SU-DHL-6 (cell line): ENCODE measurements at regions not wholly inside any gene's neighbourhood (a gene's known extent, or its start where the extent isn't known, plus 50 kb on each side); places are given as distances from the start of the nearest gene placed in this dataset.

Source experiments
- EZH2phosphoT487 ChIP-seq: fragments of 200-600 bp; sonication (generic), shearing (Covaris generic); conservative IDR thresholded peaks from 2 replicates; pipeline ENCODE4 v1.6.1; 2018; ENCODE audit warnings: mild to moderate bottlenecking, antibody characterized with exemption, low read length, moderate library complexity, mixed read lengths
- TF ChIP-seq, protein P1 (sequence below): fragments of 200-600 bp; sonication (generic); IDR thresholded peaks from one replicate; pipeline ENCODE4 v1.5.1; 2017; ENCODE audit warnings: antibody characterized with exemption, mild to moderate bottlenecking, low read length, moderate library complexity; ENCODE audit not compliant: insufficient read depth, poor library complexity, severe bottlenecking

DNA sequence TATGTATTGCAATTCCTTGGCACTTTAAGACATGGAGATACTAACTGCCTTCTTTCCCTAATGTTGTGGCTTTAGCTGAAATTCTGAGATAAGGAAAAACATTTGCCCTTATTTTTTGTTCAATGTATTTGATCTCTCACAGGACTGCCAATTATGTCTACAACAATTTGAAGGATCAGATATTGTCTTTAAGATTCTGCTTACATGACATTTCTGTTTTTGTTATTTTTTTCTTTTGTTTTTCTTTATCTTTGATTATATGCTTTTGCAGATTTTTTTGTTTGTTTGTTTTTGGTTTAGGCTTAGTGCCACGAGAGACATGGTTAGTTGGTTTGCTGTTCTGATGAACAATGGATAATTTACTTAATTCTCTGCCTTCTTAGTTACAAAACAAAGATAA lies 303.3 kb downstream of the TECRL start:
- TF ChIP-seq, protein P1, sequence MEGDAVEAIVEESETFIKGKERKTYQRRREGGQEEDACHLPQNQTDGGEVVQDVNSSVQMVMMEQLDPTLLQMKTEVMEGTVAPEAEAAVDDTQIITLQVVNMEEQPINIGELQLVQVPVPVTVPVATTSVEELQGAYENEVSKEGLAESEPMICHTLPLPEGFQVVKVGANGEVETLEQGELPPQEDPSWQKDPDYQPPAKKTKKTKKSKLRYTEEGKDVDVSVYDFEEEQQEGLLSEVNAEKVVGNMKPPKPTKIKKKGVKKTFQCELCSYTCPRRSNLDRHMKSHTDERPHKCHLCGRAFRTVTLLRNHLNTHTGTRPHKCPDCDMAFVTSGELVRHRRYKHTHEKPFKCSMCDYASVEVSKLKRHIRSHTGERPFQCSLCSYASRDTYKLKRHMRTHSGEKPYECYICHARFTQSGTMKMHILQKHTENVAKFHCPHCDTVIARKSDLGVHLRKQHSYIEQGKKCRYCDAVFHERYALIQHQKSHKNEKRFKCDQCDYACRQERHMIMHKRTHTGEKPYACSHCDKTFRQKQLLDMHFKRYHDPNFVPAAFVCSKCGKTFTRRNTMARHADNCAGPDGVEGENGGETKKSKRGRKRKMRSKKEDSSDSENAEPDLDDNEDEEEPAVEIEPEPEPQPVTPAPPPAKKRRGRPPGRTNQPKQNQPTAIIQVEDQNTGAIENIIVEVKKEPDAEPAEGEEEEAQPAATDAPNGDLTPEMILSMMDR = no peak
- TF ChIP-seq EZH2phosphoT487 = no peak
